ENCODE measurements at regions not wholly inside any gene's neighbourhood (a gene's known extent, or its start where the extent isn't known, plus 50 kb on each side); places are given as distances from the start of the nearest gene placed in this dataset.
A peak's percentile ranks its signal among the peaks of the same experiment; 100 is the strongest.

DNA sequence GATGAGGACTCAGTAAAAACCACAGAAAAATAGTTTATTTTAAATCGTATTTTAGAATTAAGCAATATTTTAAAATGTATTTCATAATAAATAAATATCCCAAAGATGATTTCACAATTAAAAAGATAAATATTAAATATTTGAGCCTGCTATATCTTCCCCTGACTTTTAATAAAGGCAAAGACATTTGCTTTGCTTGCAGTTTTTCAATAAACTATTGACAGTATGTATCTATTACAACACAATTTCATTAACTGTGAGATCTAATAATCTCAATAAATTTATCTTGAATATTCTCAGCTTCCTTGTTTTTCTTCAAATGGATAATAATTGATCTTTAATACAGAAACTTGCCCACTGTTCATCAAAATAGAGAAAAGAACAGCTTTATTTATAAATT lies 186.2 kb upstream of the TARS1 start:
- no peak for DNase-seq (ENCODE audit: low spot score)

DNA sequence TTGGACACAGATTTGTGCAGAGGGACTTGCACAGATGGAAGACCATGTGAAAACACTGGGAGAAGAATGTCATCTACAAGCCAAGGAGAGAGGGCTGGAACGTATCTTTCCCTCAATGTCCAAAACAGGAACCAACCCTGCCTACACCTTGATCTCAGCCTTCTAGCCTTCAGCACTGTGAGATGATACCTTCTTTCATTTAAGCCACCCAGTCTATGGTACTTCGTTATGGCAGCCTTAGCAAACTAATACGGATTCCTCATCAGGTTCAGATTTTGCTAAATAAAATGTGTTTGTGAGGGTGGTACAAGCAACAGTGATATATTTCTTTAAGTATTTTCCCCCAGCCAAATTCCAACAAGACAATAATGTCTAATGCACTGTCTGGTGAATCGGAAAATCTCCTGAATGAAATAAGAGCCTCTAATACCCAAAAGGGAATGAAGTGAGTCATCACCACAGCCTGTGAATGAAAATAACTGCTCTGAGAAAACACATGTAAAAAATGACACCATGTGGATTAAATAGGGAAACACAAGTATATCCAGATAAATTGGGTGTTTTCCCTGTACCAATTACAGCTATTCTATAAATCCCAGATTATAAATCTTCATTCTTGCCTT lies 182.8 kb upstream of the TARS1 start:
- peak; percentile 41 for DNase-seq (ENCODE audit: low spot score)

DNA sequence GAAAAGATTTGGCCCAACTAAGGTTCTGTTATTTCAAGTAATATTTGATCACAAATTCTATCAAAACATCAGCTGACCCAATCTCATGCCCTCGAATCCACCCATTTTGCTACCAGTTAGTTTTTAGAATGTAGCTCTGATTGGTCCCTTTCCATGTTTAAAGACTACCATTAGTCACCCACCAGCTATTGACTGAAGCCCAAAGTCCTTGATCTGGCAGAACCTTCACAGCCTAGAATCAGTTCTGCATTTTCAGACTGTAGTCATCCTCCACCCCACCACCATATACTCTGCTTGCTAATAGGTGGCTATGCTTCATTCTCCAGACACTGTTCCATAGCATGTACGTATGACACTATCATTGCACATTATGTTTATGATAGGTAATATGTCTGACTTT lies 182.2 kb upstream of the TARS1 start:
- DNase-seq (ENCODE audit: low spot score), result no peak

DNA sequence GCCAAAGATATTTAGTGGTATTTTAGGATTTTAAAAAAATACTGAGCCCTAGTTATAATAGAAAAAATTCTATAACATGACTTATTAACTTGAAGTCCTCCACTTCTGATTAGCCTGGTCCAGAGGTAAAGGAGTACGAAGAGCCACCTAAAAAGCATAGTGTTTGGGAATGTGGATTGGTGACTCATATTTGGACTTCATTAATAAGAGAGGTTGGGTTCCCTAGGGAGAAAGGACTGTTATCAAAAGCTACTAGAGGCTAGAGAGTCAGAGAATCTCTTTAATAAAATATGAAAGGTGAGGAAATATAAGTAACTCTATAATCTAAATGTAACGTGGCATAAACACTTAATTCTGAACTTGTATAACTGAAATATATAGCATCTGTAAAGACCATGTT lies 180.7 kb upstream of the TARS1 start:
- DNase-seq (ENCODE audit: low spot score), result no peak

DNA sequence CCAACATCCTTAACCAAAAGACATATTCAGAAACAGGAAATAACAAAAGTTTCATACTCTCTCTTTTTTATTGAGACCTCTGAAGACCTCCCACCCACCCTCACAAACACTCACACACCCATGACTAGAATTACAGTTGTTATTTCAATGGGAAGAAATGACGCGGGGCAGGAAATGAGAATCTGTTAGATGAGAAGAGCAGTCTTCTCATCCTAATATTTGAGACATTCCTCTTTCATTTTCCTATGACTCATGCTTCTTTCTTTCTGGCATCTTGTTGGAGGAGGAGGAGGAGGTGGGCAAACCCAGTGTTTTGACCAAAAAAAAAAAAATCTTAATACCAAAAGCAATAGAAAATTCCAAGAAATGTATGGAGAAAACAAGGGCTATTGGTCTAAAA lies 179.5 kb upstream of the TARS1 start:
- peak; percentile 12 for DNase-seq (ENCODE audit: low spot score)

DNA sequence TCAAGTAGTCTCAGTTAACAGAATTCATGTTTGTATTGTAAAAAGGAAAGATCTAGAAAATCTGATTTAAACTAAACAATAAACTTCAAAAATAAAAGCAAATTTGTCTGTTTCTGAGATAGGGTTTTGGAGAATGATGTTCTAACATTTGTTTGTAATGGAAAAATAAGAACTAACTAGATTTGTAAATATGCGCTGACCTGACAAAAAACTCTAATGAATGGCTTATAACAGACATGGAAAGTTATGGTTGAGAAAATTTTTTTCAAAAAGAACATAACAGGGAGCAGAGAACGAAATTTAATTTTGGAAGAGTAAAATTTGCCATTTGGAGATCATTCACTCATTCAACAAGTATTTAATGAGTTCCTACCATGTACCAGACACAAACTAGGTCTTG lies 179.0 kb upstream of the TARS1 start:
- no peak for DNase-seq (ENCODE audit: low spot score)

DNA sequence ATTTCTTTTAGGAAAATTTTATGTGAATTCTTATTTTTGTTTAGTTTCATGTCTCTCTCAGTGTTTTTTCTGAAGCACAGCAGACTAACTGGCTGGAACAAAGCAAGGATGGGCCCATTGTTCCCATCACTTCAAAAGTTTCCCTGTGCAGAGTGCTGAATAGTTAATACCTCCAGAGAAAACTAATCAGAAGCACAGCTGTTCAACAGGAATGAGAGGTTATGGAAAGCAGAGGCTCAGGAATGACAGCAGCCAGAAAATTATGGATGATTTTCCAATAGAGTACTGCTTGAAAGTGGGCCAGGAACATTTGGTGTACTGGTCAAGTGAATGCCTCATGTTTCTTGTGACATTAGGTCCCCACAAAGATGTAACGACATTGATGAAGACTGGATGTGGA lies 173.0 kb upstream of the TARS1 start:
- no peak for DNase-seq (ENCODE audit: low spot score)

DNA sequence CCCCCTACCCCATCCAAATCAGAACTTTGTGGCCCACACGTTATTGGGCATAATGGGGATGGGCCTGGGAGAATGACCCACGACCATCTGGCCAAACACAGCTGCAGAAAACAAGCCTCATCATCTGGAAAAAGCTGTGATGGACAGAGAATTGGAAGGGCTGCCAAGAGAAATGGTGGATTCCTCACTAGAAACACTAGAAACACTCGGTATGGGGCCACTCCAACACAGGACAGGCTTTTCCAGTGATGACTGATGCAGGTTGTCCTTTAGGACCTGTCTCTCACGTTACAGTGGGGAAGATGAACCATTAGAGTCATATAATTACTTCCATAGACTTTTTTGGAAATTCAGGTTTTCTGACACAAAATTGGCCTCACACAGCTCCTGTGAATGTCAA lies 172.4 kb upstream of the TARS1 start:
- DNase-seq (ENCODE audit: low spot score), result no peak

DNA sequence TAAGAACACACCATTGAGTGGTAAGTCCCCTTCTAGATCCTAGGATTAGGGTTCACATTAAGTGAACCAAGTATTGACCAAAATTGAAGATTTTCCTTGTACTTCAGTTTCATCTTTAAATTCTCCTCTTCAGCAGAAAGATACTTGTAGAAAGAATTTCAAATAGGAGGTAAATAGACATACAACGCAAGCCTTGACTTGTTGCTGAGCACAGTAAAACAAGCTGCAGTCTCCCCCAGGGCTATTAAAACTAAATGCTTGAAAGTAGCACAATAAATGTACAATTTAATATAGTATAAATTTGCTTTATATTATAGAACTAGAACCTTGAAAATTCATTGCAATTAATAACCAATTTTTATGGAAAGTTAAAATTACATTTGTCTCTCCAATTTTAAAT lies 170.1 kb upstream of the TARS1 start:
- no peak for DNase-seq (ENCODE audit: low spot score)

DNA sequence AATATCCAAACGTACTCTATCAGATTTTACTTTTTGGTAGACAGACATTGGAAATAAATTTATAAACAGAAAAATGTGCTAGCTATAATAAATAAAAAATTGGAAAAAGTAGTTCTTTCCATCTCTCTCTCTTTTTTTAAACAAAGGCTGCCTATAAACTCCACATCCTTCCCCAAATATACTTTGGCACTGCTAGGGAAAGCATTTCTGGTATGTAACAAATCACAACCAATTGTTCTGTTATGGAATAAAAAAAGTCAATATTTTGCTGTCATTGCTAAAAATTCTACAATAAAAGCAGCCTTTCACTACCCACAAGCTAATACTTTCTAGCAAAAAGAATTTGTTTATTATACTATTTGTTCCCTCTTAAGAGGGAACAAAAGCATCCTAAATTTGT lies 169.2 kb upstream of the TARS1 start:
- no peak for DNase-seq (ENCODE audit: low spot score)

DNA sequence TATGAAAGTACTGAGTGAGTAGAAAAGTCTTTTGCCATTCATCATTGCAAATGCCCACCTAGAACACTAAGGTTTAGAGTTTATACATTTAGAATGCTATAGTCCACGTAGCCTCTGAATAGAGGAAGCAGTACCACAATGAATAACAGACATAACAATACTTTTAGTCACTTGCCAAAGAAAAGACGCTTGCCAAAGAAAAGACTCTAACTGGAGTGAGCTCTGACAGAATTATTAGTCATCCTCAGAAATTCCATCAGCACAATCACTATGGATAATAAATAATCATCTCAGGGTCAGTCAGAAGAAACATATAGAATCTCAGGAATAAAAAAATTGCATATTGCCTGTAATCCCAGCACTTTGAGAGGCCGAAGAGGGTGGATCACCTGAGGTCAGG lies 168.5 kb upstream of the TARS1 start:
- DNase-seq (ENCODE audit: low spot score), result peak; percentile 59

DNA sequence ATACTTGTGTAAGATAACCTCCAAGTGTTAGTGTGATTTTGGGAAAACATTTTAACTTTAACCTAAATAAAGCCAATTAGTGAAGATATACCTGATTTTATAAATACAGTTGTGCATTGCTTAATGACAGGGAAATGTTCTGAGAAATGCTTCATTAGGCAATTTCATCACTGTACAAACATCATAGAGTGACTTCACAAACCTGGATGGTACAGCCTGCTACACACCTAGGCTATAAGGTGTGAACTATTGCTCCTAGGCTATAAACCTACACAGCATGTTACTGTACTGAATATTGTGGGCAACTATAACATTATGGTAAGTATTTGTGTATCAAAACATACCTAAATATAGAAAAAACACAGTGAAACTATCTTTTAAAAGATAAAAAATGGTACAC lies 166.8 kb upstream of the TARS1 start:
- DNase-seq (ENCODE audit: low spot score), result no peak

DNA sequence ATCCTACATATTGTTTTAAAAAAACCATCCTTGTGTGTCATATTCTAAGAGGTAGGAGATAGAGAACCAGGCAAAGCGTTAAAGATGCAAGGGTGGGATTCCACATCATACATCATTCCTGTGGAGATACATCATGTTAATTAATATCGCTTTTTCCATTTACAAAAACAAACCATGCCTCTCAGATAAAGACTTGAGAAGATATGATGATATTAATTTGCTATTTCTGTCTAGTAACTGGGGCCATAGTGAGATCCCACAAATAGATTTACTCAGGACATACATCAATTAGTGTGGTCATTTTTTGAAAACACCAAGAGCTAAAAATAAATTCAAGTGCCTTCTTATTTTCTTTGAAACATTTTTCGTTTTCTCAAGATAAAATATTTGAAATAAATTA lies 165.4 kb upstream of the TARS1 start:
- DNase-seq (ENCODE audit: low spot score), result no peak

DNA sequence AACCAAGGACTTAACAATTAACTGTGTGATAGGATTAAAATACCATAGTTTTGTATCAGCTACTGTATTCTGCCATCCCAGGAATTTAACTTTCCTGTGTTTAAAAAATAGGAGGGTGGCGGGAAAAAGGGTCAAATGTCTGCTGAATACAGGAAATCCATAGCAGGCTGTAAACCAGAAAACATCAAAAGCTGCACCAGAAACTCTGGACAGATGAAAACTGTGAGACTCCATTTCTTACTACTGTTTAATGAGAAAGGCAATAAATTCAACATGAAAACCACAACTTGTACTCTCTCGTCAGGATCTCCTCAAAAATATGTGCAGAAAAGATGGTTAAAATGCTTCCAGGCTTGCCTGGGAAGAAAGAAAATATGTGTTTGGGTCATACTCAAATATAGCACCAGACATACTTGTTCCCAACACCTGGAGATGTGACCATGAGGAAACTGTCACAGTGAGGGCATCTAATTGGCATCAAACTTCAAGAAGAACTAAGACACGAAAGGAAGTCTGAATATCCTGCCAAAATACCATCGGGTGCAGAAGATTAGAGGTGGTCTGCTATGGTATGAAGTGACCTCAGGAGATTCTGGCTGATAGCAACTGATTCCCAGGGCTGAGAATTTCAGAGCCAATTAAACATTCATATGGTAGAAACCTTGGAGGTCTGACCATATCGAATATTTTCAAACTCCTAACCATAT lies 164.7 kb upstream of the TARS1 start:
- no peak for DNase-seq (ENCODE audit: low spot score)

DNA sequence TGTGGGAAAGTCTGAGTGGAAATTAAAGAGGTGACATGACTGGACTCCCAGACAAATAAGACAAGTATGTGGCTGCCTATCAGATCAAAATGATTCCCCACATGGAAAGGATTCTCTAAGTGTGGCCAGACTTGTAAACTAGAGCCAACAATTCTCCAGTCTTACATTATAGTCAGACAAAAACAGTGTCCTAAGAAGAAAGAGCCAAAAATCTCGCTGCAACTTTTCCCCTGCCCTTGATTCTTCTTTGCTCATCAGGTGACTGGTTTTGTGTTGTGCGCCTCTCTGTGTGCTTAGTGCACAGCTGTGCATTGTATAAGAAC lies 164.2 kb upstream of the TARS1 start:
- DNase-seq (ENCODE audit: low spot score), result no peak

DNA sequence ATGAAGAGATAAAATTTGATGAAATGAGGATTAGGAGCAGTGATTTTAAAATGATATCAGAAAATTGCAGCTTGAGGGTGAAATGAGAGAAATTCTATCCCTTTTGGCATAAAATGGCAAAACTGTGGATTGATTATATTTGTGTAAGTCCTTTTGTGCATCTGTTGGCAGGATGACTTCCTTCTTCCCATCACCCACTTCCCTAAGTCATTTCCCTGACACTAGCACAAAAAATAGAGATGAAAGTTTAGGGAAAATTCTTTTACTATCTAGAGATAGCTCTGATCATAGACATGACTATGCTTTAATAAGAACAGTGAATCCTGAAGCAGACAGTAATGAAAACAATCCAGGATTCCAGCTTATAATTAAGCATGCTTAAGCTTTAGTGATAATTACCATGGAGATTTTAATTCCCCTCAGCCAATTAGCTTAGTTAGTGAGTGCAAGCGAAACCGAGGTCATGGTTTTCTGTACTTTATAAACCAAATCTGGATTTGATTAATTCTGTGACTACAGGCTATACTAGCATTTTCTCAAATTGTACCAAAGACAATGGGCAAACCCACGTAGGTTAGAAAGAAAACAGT lies 163.6 kb upstream of the TARS1 start:
- DNase-seq (ENCODE audit: low spot score), result no peak

DNA sequence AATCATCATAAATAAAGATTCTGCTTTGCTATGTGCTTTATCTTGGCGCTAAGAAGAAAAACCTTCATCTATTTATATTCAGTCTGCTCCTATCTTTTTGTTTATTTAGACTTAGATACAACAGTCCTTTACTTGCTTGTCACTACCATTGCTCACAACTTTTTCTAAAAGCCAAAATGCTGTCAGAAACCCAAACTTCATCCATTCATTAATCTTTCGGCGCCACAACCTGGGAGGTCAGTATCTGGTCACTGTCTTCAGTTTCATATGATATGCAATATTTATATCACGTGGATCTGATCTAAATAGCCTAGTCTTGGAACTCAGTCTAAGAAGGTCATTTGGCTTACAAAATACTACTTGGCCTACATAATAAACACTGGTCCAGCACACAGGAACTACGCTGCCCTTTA lies 159.3 kb upstream of the TARS1 start:
- no peak for DNase-seq (ENCODE audit: low spot score)

DNA sequence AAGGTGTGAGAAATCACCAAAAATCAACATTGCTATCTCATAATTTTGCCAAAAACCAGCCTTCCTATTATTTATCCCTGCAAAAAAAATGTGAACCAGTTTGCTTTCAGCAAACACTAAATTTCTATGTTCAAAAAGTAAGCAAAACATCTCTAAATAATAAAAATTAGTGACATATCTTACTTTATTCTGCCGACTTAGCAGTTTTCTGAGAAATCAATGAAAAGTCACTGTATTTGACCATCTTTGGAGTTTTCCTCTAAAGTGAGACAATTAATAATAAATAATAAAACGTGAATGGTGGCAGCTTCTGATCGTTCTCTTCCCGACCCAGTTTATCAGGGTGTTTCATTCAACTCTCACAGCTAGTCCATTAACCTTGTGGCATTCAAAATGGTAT lies 158.6 kb upstream of the TARS1 start:
- no peak for DNase-seq (ENCODE audit: low spot score)

DNA sequence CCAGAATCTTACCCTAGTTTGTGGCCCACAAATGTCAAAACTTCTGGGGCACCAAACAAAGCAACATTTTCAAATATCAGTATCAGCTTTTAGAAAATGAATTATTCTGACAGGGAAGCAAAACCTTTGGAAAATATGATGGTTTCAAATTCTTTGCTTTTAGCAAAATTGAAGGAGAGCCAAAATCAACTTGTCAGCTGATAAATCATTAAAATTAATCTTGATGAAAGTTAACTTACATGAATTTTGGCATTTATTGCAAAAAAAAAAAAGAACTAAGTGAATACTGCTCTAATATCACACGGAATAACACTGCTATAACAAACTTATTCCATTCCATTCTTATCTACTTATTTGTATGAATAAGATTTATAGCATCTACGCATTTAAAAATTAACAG lies 158.1 kb upstream of the TARS1 start:
- DNase-seq (ENCODE audit: low spot score), result no peak

DNA sequence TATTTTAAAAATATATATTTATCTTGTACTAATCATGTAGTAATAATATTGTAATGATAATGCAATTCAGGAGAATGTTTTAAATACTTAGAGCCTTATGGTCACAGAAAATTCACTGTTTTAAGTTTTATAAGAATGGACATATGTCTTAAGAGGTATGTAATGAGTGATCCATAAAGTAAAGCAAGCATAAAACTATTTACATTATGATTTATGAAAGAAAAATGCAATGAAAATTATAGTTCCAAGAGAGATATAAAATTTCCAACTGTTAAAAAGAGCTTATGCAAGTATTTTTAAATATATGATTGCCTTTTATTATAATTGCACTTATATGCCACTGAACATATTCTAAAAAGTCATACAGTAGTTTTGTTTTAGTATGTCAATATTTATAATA lies 157.5 kb upstream of the TARS1 start:
- no peak for DNase-seq (ENCODE audit: low spot score)

DNA sequence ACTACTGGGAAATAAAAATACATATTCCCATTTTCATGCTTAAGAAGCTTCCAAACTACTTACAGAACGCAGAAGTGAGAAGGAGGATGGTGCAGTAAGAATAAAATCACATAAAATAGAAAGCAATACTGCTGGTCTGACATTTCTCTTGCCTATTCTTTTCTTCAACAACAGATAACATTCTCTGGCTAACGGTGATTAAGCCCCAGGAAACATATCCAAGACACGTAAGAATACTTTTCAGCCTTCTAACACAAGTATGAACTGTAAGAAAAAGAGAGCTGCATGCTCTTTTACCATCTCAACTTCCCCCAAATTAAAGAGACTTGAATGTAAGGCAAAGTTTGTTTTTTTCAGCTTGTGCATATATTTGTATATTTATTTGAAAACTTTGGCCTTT lies 156.1 kb upstream of the TARS1 start:
- DNase-seq (ENCODE audit: low spot score), result no peak

DNA sequence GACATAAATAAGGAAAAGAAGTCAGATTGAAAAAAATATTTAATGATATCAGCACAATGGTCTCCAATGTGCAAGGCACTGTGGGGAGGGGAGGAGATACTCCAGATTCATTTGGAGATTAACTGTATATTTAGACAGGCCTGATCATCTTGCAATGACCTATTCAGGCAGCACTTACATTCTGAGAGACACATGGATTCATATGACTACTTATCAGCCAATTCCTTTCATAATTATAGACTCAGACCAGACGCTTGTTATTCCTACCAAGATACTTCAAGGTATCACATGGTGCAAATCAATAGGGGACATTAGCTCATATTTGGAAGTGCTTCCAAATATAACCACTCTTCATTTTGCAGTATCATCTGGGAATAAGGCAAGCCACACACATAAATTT lies 153.5 kb upstream of the TARS1 start:
- DNase-seq (ENCODE audit: low spot score), result no peak

DNA sequence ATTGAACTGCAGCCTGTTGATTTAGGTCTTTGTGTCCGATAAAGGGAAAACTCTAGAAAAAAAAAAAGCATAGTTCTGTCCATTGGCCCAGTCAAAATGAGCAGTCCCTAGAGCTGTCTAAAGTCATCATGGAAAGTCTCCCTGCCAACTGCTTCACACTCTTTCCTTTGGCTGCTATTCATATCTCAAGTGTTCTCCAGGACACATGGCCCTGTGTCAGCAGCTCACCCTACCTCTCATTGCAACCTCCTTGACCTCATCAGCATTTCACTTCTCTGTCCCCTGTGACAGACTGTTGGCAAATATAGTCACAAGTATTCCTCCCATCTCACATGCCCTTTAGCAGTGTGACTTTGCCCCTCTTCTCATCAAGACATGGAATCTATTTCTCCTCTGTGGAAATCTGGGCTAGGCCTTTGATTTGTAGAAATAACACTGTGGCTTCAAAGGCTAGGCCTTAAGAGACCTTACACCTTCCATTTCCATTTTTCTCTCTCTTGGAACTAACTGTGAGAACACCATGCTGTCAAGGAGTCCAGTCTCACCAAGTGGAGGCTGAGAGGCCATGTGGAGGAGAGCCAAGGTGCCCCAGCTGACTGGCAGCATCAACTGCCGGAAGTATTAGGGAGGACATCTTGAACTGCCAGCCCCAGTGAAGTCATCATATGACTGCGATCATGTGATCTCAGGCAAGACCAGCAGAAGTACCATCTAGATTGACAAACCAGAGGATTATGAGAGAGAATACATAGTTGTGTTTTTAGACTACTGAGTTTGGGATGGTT lies 149.4 kb upstream of the TARS1 start:
- no peak for DNase-seq (ENCODE audit: low spot score)

All from AG08396 (cell line).